ENCODE measurements at regions not wholly inside any gene's neighbourhood (a gene's known extent, or its start where the extent isn't known, plus 50 kb on each side); places are given as distances from the start of the nearest gene placed in this dataset.

DNA sequence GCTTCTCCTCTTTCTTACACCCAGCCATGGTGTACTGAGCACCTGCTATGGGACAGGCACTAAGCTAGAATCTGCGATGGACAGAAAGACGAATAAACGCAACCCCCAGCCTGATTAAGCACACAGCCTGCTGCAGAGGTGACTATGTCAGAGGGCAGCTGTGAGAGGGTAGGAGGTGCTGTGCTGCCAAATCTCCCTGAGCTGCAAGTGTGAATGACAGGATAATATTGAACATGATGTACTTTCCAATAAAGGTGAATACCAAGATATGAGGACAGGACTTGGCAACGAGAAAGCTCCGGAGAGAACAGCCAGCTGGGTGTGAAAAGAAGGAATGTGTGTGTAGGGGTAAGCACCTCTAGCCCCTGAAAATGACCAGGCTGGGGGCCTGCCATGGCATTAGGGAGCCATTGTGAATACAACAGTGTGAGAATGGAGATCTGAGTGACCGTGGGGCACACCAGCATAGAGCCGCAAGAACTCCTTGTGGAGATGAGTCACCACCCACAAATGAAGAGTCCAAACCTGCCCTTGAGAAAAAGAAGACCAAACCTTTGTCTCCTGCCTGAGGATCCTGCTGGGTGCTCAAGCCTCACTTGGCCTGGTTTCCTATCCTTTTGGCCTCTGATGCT lies 83.0 kb upstream of the ATF3 start:
- DNase-seq (ENCODE audit: low spot score), result no peak

DNA sequence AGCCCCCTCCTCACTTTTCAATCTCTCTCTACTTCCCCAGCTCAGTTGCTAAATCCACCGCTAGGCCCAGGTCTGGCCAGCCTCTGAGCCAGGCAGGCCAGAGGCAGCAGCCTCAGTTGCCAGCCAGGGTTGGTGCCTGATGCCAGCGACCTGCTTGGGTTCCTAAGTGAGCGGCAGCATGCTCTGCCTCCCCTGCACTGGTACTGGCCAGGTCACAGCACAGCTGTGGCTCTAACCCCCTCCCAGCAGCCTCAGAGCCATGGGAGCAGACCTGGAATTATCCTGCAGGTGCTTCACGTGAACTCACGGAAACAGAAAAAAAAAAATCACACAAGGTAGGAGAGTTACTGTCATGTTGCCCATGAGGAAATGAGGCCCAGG lies 82.5 kb upstream of the ATF3 start:
- no peak for DNase-seq (ENCODE audit: low spot score)

DNA sequence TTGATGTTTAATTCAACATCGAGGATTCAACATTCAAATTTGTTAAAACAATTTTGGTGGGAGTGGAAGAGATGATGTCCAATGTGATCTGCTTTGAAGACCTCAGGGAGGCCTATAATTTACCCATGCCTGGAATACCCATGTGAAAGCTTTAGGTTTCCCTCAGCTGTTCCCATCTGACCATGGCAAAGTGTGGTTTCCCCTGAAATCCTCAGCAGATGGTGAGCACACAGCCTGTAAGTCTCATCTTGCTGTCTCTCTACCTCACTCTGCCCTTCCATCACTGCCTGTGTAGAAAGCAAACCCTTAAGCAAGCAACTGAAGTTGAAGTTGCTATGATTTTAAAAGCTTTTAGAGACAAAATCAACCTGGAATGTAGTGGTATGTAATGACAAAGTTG lies 80.1 kb upstream of the ATF3 start:
- no peak for DNase-seq (ENCODE audit: low spot score)

DNA sequence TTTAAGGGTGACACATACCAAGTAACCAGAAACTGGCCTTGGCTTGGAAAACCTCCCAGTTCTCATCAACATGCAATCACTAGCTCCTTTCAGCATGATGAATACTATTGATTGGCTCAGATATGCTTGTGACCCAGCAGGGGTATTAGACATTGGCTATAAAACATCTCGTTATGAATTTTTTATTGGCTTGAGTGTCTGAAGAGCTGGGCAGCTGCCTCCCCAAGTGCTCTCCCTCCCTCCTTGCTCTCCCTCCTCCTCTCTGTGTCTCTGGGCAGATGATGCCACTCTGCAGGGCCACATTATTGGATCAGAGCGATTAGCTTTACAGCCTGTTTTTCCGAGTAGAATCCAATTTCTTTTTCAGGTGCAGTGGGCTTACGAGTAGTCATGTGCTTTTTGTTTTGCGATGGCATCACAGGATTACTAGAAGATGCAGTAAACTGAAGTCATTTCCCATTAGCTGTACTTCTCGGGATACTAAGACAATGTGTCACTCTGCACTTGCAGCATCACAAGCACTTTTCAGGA lies 79.3 kb upstream of the ATF3 start:
- no peak for DNase-seq (ENCODE audit: low spot score)

DNA sequence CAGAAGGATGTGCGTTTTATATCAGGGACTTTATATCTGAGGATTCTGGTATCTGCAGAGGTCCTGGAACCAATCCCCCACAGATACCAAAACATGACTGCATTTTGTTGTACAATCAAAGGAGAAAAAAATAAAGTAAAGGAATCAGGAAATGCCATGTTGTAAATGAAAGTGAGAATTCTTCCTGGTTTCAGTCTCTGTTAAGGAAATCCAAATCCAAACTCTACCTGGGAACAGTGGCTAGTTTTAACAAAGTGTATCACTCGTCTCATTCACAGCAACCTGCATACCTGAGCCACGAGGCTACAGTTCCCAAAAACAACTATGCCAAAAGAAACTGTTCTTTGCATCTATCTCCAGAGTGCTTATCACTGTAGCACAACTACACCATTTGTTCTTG lies 77.3 kb upstream of the ATF3 start:
- no peak for DNase-seq (ENCODE audit: low spot score)

DNA sequence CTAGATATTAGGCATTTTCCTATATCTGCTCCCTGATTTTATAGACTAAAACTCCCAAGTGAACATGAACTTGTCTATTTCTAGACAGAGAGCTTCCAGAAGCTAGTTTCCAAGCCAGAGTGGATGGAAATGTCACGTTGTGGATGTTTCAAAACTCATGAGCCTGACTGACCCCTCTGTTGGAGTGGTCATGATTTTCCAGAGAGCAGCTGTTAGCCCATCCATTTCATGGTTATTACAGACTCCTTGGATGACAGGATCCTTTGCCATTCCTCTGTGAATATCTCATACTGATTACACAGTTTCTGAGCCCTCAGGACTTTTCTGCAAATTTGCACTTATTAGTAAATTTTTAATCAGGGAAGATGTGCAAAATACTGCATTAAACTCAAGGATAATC lies 76.8 kb upstream of the ATF3 start:
- no peak for DNase-seq (ENCODE audit: low spot score)

DNA sequence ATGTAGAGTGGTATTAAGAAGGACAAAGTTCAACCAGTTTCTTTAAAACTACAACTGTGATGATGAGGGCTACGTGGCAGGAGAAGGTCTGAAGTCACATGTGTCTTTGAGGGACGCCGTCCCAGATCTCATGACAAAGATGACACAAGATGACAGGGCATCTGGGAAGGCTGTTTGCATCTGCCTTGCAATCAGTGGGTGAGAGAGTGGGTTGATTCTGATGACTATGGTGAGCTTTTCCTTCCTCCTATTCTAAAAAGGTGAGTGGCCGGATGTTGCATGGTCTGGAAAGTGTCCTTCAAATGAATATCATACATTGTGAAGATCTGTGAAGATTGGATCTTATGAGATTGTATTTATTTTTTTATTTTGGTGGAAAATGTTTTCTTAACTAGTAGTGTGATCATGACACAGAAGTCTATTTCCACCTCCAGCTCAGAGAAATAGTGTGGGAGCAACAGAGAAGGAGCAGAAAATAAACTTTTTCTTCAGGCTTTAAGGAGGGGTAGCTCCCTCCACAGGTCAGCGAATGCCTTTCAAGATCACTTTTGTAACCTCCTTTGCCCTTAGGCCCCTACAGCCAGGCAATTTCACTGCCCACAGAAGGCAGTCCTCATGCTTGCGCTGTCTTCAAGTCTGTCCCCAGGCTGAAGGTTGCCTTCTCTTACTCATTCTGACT lies 76.0 kb upstream of the ATF3 start:
- DNase-seq (ENCODE audit: low spot score), result no peak

DNA sequence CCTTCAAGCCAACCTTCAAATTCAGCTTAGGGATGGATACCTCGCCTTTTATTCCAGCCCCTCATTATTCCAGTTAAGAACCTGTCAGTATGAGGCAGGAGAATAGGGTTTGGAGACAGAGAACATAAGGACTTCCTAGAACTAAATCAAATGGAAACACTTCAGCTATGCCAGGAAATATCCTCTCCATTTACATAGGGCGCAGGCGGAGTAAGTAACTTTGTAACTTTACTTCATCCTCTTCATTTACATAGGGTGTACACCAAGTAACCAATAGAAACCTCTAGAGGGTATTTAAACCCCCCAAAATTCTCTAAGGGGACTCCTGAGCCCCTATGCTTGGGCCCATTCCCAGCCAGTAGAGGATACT lies 75.4 kb upstream of the ATF3 start:
- DNase-seq (ENCODE audit: low spot score), result no peak

DNA sequence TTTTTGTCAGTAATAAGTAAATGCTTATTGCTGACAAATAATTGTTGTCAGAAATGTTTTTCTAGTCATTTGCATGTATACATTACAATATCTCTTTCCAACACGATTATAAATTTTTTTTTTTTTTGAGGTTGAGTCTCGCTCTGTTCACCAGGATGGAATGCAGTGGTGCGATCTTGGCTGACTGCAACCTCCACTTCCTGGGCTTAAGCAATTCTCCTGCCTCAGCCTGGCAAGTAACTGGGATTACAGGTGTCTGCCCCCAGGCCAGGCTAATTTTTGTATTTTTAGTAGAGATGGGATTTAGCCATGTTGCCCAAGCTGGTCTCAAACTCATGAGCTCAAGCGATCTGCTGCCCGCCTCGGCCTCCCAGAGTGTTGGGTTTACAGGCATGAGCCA lies 72.0 kb upstream of the ATF3 start:
- no peak for DNase-seq (ENCODE audit: low spot score)

DNA sequence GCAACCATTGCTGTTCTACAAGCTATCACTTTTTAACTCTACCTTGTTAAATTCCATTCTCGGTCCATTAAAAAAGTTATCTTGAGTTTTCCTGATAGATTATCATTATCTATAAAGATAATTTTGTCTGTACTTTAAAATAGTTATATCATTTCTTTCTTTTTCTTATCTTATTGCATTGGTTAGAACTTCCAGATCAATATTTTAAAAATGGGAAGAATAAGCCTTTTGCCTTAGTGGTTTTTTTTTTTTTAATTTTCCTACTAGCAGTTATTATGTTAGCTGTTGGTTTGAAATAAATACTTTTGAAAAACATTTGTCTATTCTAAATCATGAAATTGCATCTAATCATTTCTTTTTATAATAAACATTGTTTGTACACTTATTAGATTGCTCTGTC lies 71.0 kb upstream of the ATF3 start:
- DNase-seq (ENCODE audit: low spot score), result no peak

DNA sequence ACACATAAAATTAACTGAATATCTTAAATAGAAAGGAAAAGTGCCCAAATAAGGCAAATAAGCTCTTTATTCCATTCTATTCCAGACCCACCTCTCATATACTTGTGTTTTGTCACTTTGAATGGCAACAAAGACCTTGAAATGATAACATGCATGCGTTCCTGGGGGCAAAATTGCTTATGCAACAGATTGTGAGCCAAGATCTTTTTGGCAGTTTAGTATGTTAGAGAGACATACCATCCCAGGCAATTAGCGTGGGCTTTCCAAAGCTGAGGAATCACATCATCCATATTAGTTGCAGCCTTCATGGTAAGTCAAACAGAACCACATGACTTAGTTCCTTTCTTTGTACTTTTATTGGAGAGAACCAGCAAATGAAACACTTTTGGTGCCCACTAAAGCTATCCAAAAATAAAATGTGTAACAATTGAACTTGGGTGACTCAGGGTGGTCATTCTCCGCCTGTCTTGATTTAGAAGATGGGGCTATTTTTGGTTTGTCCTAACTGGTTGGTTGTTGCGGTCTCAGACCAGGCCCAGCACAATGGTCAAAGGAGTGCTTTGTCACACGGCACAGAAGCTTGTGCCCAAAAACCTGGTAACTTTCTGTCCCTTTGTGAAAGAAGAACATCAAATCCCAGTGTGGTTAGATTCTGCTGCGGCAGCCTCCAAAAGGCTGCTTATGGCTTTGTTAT lies 68.7 kb upstream of the ATF3 start:
- DNase-seq (ENCODE audit: low spot score), result no peak

DNA sequence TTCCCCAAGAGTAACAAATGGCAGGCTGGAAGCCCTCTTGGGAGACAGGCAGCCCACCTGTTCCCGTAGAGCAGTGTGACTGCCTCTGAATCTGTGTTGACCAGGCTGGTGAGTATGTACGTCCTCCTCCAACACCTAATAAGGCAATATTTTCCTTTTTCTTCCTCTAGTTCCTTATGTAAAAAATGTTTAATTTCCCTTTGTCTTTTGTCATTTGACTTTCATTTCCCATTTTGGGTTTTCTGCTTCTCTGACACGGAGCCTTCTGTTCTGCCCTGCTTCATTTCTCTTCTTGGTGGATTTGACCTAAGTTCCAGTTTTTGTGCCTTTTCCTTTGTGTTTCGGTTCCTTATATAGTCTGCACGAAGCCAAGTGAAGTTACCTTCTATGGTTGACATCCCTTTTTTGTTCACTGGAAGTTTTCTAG lies 65.8 kb upstream of the ATF3 start:
- no peak for DNase-seq (ENCODE audit: low spot score)

DNA sequence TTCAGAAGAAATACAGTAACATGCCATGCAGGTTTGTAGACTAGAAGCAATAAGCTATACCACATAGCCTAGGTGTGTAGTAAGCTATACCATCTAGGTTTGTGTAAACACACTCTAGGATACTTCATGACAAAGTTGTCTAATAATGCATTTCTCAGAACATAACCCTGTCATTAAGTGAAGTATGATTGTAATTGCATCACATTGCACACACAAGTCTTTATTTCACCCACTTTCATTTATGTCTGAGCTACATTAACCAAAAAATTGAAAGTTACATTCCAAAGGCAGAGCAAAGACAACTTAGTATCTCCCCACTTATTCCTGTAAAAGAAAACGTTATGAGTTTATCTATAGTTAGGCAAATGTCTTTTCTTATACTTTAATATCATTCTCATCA lies 64.5 kb upstream of the ATF3 start:
- DNase-seq (ENCODE audit: low spot score), result no peak

DNA sequence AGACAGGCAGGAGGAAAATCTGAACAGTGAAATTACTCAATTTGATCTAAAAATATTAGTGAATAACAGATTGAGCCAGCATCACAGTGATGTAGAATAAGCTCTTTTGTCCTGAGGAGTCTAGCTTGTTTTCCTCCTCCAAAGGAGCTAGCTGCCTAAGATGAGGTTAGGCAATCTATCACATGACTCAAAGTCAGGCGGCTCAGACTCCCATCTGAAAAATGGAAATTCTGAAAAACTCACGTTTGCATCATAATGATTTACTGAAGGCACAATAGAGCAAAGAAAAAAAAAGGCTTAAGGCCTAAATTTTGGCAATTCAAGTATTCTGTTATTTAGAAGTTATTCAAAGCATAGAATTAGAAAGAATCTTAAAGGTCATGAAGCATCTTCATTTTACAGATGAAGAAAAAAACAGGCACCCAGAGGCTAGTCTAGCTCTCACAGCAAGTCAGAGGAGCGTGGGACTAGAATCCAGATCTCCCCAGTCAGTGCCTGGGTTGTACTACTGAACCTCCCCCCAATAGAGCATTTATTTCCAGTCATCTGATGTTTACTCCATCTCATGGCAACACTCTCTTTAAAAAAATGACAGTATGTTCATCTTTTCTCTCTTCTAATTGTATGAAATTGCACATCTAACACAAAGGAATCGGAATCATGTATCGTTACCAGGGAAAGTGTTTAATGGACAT lies 62.5 kb upstream of the ATF3 start:
- no peak for DNase-seq (ENCODE audit: low spot score)

DNA sequence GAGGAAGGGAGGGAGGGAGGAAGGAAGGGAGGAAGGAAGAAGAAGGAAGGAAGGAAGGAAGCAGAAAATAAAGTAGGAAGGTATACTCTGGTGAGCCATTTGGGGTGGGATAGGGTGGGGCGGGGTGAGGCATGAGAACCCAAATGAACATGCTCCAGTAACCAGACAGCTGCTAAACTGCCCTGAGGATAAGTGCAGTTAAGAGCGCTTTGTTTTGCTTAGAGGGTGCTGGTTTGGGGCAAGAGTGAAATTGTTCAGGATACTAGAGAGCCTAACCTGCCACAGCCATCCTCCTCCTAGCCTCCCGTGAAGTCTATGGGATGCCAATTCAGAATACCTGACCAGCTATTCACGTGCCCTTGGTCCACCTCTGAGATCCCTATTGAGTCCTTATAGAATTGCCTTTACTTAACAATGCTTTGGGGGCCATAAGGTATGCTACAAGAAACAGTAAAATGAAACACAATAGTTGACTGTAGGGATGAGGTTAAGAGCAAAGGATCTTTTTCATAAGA lies 59.0 kb upstream of the ATF3 start:
- no peak for DNase-seq (ENCODE audit: low spot score)

DNA sequence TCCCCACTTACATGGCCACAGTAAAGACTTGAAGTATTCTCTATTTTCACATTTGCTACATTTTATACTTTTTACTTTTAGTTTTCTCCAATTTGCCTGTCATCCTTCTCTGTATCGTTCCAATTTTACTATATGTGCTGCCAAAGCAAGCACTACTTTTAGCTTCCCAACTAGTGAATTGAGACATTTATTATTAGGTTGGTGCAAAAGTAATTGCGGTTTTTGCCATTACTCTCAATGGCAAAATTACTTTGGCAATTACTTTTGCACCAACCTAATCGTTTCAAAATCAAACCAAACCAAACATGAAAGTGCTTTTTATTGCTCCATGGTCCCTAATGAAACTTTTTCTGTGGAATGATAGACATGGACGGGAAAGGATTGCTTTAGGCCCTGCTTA lies 56.6 kb upstream of the ATF3 start:
- no peak for DNase-seq (ENCODE audit: low spot score)

DNA sequence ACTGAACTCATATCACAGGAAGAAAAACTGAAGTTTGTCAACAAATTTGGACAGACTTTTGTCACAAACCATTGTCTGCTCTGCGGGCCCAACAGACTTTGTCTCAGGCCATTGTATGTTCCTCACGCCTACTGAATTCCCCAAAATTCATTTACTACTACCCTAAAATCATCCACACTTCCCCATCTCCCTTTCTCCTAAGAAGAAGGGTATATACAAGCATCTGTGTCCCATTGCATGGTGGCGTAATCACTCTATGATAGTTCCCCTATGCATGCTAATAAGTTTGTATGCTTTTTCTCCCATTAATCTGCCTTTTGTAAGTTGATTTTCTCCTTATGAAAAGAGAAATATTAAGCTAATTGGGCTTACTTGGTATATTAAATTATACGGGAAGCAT lies 54.9 kb upstream of the ATF3 start:
- DNase-seq (ENCODE audit: low spot score), result no peak

DNA sequence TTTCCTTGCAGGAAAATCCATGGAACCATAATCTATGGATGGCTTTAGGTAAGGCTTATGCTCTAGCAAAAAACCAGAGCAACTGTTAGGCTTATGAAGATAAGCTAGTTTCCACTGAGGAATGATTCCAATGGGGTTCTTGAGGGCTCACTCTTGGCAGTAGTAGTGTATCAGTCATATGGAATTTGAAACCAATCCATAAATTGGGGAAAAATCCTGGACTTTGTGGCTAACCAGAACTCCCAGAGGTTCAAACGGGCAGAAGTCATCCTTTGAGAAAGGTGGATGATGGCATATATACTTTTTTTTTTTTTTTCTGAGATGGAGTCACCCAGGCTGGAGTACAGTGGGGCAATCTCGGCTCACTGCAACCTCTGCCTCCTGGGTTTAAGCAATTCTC lies 54.2 kb upstream of the ATF3 start:
- DNase-seq (ENCODE audit: low spot score), result no peak

DNA sequence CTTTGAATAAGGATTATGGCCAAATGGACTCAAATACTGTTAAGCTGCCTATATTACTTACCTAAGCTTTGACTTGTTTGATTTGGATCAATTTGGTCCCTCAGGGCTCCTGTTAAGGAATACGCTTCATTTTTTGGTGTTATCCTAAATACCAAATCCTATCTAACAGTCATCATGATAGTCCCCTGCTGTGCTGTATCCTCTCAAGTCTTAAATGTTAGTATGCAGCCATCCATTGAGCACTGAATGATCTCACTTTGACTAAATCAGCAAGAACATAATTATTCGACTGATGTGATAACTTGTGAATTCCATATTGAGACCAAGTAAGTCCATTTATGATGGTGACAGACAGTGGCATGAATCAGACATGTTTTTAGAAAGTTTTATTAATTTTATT lies 53.1 kb upstream of the ATF3 start:
- no peak for DNase-seq (ENCODE audit: low spot score)

DNA sequence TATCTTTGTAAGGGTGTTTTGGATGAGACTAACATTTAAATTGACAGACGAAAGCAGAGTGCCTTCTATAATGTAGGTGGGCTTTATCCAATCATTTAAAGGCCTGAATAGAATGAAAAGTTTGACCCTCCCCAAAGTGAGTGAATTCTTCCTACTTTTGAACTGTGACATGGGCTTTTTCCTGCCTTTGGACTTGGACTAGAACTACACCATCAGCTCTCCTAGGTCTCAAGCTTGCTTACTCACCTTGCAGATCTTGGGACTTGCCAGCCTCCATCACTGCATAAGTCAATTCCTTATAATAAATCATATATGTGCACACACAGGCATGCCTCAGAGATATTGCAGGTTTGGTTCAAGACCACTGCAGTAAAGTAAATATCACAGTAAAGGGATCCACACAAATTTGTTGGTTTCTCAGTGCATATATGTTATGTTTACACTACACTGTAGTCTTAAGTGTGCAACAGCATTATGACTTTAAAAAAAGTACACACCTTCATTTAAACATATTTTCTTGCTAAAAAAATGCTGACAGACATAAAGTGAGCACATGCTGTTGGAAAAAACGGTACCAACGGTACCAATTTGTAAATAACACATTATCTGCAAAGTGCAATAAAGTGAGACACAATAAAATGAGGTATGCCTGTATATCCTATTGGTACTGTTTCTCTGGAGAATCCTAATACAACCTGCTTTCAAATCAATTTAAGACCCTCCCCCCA lies 51.6 kb upstream of the ATF3 start:
- no peak for DNase-seq (ENCODE audit: low spot score)

DNA sequence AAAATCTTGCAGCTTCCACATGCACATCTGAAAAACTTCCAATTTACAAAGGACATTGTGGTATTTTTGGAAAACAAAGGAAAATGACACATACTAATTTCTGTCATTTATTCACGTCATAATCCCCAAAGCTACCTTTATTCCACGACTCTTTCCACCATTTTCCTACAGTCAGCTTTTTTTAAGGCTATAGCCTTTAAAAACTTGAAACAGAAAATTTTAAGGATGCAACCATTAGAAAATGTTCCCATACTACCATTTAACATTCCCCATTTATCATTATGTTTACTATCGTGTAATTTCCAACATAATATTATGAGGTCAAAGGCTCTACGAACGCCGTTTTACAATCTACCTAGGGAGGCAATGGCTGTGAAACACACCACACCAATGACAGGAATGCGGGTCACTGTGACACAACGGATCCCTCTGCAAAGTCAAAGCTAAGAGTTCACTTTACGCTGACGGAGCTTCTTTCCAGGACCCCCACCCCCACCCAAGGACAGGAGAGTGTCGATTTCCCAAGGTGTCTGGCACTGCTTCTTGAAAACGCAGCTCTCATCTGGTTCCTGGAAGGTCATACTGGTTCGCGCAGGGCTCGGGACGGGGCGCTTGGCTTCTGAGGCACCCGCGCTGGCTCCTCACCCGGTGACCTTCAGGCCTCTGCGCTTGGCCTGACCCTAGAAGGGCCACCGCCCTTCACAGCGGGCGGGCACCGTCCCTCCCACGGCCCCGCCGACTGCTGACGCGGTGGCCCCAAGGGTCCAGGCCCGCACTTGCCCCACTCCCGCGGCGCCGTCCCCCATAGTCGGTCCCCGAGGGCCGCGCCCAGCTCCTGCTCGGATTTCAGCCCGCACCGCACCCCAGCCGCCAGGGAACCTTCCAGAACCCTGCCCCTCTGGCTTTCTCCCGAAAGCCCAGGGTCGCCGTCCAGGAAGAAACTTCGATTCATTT lies 50.5 kb upstream of the ATF3 start:
- no peak for DNase-seq (ENCODE audit: low spot score)
